Inflammatory macrophage (primary cell): ENCODE measurements at regions not wholly inside any gene's neighbourhood (a gene's known extent, or its start where the extent isn't known, plus 50 kb on each side); places are given as distances from the start of the nearest gene placed in this dataset.

Experiments
- DNase-seq, 2 donors: peaks; one replicate each; pipeline ENCODE4 v3.0.0-alpha.2; 2020 to 2022

DNA sequence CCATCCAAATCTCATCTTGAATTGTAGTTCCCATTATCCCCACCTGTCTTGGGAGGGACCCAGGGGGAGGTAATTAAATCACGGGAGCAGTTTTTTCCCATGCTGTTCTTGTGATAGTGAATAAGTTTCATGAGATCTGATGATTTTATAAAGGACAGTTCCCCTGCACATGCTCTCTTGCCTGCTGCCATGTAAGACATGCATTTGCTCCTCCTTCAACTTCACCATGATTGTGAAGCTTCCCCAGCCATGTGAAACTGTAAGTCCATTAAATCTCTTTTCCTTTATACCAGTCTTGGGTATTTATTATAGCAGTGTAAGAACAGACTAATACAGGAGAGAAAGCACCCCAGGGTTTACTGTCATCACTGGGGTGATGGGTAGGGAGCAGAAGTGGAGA, 220.4 kb upstream of the NUDT4 start:
- DNase-seq = no peak

DNA sequence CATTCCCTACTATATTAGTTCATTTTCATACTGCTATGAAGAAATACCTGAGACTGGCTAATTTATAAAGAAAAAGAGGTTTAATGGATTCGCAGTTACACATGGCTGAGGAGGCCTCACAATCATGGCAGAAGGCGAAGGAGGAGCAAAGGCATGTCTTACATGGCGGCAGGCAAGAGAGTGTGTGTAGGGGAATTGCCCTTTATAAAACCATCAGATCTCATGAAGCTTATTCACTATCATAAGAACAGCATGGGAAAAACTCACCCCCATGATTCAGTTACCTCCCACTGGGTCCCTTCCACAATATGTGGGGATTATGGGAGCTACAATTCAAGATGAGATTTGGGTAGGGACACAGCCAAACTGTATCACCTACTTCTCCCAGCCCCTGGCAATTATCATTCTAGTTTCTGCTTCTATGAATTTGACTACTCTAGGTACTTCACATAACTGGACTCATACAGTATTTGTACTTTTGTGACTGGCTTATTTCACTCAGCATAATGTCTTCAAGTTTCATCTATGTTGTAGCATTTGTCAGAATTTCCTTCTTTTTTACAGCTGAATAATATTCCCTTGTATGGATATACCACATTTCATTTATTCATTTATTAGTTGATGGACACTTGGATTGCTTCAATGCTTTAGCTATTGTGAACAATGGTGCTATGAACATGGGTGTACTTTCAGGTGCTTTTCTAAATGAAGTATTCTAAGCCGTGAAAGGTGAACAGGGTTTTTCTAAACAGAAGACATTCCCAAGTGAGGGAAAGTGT, 219.5 kb upstream of the NUDT4 start:
- DNase-seq = no peak

DNA sequence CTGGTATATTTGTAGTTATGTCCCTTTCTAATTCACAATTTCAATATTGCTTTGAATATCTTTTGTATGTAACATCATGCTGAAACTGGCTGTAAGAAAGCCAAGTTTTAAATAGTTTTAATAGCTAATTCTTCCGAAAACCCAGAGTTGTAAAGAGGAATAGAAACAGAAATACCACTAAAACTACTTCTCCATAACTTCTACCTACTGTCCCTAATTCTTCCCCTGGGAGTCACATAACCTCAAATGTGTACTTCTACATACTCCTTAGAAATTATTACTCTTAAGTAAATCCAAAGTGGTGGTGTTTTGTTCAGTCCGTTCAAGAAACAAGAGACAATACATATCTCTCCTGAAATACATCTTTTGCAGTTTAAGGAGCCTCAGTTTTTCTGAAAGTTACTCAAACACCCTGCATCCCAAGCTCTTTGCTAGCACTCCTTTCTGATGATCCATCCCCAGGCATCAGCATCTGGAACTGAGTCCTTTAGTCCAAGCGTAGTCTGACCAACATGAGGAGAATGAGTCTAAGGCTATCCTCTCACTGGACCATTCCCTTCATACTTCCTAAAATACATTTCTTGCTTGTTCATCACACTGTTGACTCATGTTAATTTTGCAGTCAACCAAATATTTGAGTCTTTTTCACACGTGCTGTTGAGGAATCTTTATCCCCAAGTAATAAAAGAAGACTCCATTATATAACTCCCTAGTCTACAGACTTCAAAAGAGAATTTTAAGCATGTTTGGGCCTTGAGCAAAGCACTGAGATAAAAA, 214.3 kb upstream of the NUDT4 start:
- DNase-seq = no peak

DNA sequence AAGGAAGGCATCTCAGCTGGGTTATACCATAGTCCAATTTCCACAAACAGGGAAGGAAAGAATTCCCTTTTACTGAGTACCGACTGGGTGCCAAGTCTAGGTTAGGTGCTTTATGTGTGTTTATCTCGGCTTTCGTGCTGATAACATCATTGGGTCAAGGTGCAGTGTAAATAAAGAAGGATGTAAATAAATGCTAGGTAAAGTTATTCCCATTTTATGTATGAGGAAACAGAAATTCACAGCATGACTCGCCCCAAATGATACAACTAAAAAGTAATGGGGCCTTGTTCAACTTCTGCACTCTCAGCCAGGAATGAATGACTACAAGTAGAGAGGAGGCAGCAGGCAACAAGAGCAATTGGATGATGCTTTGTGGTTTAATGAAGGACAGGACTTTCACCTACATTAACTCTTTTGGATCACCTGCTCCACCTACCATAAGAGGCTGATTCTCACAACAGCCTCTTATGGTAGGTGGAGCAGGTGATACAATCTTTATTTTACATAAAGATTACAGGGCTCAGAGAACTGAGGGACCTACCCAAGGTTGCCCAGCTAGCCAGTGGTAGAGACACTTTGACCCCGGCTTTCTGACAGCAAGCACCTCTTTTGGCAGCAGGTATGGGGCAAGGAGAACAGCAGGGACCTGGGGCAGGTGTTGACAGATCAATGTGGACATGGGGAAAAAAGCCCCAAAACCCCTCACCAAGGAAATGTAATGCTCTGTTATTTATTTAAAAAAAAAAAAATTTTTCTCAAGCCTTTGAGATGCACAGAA, 213.4 kb upstream of the NUDT4 start:
- no peak for DNase-seq

DNA sequence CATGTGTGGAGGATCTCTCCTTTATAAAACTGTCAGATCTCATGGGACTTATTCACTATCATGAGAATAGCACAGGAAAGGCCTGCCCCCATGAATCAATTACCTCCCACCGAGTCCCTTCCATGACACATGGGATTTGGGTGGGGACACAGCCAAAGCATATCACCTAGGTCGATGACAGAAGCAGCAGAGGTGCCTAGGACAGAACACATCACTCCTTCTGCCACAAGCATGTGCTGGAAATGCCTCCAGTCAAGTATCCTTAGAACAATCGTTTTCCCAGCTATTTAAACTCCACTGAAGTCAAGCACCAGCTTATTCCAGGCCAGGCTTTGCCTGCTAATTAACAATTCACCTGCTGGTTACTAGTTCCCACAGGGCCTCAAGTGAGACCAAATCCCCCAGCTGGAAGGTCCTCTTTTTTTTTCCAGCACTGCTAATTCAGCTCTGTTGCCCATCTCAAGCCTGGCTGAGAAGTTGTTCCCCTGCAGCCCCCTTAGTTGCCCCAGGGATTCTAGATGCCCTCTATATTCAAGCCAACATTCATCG, 212.3 kb upstream of the NUDT4 start:
- no peak for DNase-seq

GRCh38 chr12:93166541-93167307, 211.0 kb upstream of the NUDT4 start:
- no peak for DNase-seq

- no peak for DNase-seq
Observed at GRCh38 chr12:93167331-93167730, 210.4 kb upstream of the NUDT4 start.

DNA sequence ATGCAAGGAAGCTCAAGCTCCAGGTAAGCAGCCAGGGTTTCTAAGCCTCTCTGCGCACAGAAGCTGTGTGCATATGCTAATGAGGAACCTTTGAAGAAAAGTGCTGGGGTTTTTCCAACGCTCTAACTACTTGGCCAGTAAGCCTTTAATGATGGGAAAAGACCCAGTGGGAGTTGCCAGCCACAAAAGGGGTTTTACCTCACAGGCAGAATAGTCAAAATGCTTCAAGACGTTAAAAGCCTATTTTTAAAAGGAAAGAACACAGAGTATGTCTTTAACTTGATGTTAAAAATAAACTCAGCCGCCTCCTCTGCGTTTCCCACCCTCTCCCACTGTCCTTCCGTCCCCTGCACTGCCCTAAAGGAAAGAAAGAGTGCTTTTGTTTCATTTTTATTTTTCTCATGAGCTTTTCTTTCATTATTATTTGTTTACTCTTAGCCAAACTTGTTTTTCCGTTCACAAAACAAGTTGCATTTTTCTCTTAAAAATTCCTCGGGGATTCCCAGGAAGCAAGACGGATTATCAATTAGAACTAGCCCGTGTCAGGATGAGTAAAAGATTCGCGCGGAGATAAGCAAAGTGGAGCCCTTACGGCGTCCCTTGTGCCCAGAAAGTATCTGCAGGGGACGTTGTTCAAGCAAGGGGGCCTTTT, 209.8 kb upstream of the NUDT4 start:
- DNase-seq = no peak

DNA sequence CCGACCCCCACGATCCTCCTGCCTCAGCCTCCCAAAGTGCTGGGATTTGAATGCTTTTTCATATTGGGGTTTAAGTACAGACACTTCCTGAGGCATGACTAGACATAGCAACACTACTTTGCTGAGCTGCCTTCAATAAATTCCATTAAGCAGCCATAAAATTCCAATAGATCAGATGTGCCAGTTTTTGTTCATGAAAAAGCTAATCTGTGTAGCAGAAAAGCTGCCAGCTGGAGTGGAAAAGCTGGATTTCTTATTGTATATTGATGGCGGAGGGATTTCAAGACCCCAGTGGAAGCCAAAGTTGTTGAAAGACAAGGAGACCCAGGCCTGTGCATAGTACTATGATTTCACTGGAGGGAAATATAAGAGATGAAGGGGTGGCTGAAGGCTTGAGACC, 209.0 kb upstream of the NUDT4 start:
- DNase-seq = no peak

GRCh38 chr12:93169536-93169935, 208.2 kb upstream of the NUDT4 start:
- DNase-seq = no peak

DNA sequence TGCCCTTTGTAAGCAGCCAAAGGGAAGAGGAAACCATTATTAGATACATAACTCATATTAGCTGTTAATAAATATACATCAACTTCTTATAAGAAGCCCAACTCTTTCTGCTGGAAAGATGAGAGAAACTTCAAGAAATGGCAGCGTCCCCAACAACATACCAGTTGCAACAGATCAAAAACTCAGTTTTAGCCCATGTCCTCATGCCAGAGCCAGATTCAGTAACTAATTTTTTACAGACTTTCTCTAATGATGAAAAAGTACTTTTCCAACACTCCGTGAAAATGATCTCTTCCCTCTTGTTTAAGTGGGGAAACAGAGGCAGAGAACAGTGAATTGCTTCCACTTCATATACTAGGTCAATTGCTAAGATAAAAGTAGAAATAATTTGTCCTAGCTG, 206.8 kb upstream of the NUDT4 start:
- DNase-seq = no peak

DNA sequence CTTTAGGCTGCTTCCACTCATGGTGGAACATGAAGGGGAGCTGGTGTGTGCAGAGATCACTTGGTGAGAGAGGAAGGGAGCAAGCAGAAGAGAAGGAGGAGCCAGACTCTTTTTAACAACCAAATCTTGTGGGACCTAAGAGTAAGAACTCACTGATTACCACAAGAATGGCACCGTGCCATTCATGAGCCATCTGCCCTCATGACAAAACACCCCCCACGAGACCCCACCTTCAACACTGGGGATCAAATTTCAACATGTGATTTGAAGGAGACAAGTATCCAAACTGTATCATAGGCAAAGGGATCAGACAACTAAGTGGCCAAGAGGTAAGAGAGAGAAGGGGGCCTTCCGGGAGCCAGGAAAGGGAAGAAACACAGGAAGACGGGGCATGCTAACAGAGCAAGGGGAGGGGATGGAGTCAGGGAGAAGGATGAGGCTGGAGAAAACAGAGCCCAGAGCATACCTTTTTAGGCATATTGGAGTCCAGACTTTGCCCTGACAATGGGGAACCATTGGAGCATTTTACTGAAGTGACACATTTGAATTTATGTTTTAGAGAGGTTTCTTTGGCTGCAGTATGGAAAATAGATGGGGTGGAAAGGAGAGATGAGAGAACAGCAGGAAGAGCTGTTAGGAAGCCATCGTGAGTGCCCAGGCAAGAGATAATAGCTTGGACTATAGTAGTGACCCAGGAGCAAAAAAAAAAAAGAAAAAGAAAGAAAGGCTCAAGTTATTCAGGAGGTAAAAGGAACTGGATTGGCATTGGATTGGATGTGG, 204.4 kb upstream of the NUDT4 start:
- no peak for DNase-seq

DNA sequence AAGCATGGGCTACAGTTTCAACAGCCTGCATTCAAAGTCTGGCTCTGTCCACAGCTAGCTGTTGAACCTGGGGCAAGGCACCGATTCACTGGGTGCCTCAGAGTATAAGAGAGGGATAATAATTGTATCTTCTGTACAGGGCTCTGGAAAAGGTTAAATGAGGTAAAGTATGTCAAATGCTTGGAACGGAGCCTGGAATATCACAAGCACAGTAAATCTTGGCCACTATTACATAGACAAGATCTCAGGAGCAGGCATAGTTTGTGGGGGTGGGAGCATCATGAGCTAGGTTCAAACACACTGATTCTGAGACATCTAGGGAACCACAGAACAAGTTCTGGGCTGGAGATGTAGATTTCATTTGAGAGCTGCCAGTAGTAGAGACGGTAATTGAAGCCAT, 203.7 kb upstream of the NUDT4 start:
- DNase-seq = no peak

DNA sequence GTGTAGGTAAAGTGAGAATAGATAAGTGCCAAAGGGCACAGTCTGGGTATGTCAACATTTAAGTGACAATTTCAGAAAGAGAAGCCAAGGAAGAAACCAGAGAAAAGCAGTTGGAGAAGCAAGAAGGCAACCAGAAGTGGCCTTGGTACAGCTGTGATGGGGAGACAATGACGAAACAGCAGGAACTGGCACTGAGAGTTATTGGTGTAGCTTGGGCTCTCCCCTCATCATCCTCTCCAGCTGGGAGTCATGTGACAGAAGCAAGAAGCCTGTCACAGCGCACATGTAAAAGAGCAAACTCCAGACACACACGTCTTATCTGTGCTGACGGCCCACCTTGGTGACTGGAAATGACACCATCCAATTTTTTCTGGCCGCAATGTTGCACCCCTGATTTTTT, 203.3 kb upstream of the NUDT4 start:
- DNase-seq = no peak

GRCh38 chr12:93176165-93176564, 201.6 kb upstream of the NUDT4 start:
- DNase-seq = no peak

DNA sequence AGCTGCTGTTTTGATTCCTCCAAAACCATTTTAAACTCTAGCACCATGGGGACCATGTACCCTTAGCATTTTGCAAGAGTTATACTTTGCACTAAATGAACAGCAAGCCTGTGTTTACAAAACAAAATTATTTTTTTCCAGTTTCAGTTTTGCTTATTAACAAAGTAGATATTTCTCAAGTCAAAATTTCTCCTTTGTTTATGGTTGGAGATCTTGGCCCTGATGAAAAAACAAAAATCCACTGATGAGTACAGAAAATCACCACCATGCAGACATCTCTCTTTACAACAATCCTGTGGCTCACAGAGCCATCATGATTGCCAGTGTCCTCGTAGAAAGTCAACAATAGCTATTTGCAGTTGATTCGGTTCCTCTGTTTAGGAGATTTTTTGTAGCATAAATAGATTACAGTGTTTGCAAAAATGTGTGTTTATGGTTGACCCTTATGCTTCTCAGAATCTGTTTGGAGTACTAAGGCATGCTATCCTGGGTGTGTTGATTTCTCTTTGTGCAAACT, 201.1 kb upstream of the NUDT4 start:
- DNase-seq = no peak

- DNase-seq = no peak
Observed at GRCh38 chr12:93177208-93178153, 200.2 kb upstream of the NUDT4 start.

GRCh38 chr12:93178154-93178878, 199.4 kb upstream of the NUDT4 start:
- DNase-seq = no peak

- no peak for DNase-seq
Observed at GRCh38 chr12:93179792-93180191, 197.9 kb upstream of the NUDT4 start.
